HUES6 (cell line): ENCODE measurements at regions not wholly inside any gene's neighbourhood (a gene's known extent, or its start where the extent isn't known, plus 50 kb on each side); places are given as distances from the start of the nearest gene placed in this dataset.

Experiments used
- H3K27ac ChIP-seq: 2 replicates; pipeline ENCODE4 v1.7.0; 2013; ENCODE audit warnings: low read depth, mild to moderate bottlenecking, low read length, inconsistent platforms
- H3K27me3 ChIP-seq: 2 replicates; pipeline ENCODE4 v1.6.1; 2013; ENCODE audit warnings: low read length; ENCODE audit not compliant: control insufficient read depth, insufficient read depth
- H3K36me3 ChIP-seq: 2 replicates; pipeline ENCODE4 v1.6.1; 2013; ENCODE audit warnings: low read length; ENCODE audit not compliant: control insufficient read depth, insufficient read depth
- H3K4me1 ChIP-seq: 2 replicates; pipeline ENCODE4 v1.6.1; 2013; ENCODE audit warnings: low read length; ENCODE audit not compliant: control insufficient read depth, insufficient read depth
- H3K4me3 ChIP-seq: 2 replicates; pipeline ENCODE4 v1.5.1; 2013; ENCODE audit warnings: low read depth, low read length
- H3K9ac ChIP-seq: one replicate; pipeline ENCODE4 v1.6.1; 2013; ENCODE audit warnings: mild to moderate bottlenecking, low read length
- H3K9me3 ChIP-seq: 2 replicates; pipeline ENCODE4 v1.6.1; 2013; ENCODE audit warnings: low read depth, low read length; ENCODE audit not compliant: control insufficient read depth, insufficient read depth

GRCh38 chr1:60896701-60897363, 185.5 kb upstream of the NFIA start:
- Histone ChIP-seq H3K4me1 (peaks cover 29% of the 10 kb centered on the region), H3K27ac (no peak overlapping the region), H3K4me3 (no peak overlapping the region), H3K36me3 (no peaks in the 10 kb centered on the region), H3K9ac (no peak overlapping the region), H3K27me3 (no peaks in the 10 kb centered on the region), H3K9me3 (no peaks in the 10 kb centered on the region)

- H3K27me3 ChIP-seq: no peaks in the 10 kb centered on the region
- H3K27ac ChIP-seq: no peak overlapping the region
- H3K36me3 ChIP-seq: no peaks in the 10 kb centered on the region
- no peak overlapping the region for H3K9ac ChIP-seq
- H3K4me3 ChIP-seq: no peak overlapping the region
- H3K9me3 ChIP-seq: no peaks in the 10 kb centered on the region
- H3K4me1 ChIP-seq: peaks cover 38% of the 10 kb centered on the region
Observed at GRCh38 chr1:60895701-60896100, 186.7 kb upstream of the NFIA start.

- Histone ChIP-seq H3K4me3 (no peak overlapping the region), H3K4me1 (peaks cover 42% of the 10 kb centered on the region), H3K27ac (no peak overlapping the region), H3K9me3 (no peaks in the 10 kb centered on the region), H3K9ac (no peak overlapping the region), H3K27me3 (no peaks in the 10 kb centered on the region), H3K36me3 (no peaks in the 10 kb centered on the region)
Observed at GRCh38 chr1:60895252-60895651, 187.1 kb upstream of the NFIA start.

DNA sequence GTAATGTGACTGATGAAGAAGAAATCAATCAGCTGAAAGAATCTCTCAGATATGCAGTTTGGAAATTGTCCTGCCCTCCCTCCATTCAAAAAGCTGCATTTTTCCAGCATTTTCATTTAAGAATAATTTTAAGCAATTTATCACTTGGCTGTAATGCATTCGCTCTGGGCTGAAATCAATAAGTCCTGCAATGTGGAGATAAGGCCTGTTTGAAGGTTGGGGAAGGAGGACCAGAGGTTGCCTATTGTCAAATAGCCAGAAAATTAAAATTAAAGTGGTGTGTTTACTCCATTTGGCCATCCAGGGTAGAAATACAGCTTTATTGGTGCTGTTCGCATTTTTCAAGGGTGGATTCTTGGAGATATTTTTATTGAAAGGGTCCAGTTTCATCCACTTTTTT, 187.6 kb upstream of the NFIA start:
- H3K27ac ChIP-seq: no peak overlapping the region
- H3K4me1 ChIP-seq: peaks cover 43% of the 10 kb centered on the region
- no peaks in the 10 kb centered on the region for H3K9me3 ChIP-seq
- H3K27me3 ChIP-seq: no peaks in the 10 kb centered on the region
- no peaks in the 10 kb centered on the region for H3K36me3 ChIP-seq
- no peak overlapping the region for H3K9ac ChIP-seq
- H3K4me3 ChIP-seq: no peak overlapping the region

- Histone ChIP-seq H3K36me3 (no peaks in the 10 kb centered on the region), H3K9ac (no peak overlapping the region), H3K9me3 (no peaks in the 10 kb centered on the region), H3K27ac (no peak overlapping the region), H3K4me1 (peaks cover 43% of the 10 kb centered on the region), H3K27me3 (no peaks in the 10 kb centered on the region), H3K4me3 (no peak overlapping the region)
Observed at GRCh38 chr1:60894130-60894529, 188.2 kb upstream of the NFIA start.

DNA sequence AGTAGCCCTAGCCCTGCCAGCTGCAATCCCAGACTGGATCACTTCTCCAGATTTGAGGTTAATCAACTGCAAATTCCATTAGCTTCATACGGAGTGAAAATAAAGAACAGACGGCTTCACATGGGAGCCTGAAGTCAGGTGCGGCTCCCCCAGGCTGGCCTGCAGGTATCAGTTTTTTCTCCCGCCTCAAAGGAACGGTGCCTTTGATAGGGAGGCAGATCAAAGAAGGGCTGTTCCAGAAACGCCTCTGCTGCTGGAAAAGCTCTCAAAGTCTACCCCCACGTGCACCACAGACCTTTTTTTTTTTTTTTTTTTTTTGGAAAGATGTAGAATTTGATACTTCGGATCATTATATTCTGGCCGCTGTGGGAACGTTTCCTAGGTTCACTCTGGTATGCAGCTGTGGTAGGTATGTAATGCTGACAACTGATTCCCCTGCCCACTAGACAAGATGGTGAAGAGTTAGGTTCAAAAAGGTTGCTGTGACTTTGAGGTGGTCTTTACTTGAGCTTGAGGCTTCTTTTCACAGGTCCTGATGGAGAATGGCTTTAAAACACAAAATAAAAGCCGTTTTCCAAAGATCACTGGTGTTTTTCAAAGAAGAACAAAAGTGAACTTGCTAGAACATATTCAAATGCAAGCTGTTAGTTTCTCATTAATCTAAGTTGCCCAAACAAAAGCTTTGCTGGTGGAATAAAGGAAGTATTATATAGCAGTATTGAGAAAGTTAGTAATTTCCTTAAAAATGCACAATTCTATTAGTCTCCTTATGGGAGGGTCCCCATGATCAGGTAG, 189.0 kb upstream of the NFIA start:
- Histone ChIP-seq H3K4me3 (no peak overlapping the region), H3K36me3 (no peaks in the 10 kb centered on the region), H3K27me3 (no peaks in the 10 kb centered on the region), H3K9ac (no peak overlapping the region), H3K4me1 (peaks cover 43% of the 10 kb centered on the region), H3K27ac (no peak overlapping the region), H3K9me3 (no peaks in the 10 kb centered on the region)

DNA sequence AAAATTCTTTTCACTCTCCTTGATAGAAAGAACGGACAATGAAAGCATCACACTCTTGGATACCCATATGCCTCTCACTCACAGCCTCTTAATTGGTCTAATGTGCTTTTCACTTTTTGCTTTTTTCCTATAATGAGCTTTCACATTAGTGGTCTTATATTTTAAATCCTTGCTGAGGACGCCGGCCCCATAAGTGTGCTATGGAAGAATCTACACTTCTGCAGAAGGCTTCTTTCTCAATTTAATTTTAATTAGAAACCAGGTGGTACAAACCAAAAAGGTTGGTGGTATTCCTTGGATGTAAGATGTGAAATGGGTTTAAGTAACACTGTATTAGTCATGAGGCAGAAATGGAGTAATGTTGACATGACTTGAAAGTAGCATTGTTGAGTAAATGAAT, 190.6 kb upstream of the NFIA start:
- Histone ChIP-seq H3K4me3 (no peak overlapping the region), H3K9me3 (no peaks in the 10 kb centered on the region), H3K36me3 (no peaks in the 10 kb centered on the region), H3K27ac (no peak overlapping the region), H3K4me1 (peaks cover 52% of the 10 kb centered on the region), H3K9ac (no peak overlapping the region), H3K27me3 (no peaks in the 10 kb centered on the region)

DNA sequence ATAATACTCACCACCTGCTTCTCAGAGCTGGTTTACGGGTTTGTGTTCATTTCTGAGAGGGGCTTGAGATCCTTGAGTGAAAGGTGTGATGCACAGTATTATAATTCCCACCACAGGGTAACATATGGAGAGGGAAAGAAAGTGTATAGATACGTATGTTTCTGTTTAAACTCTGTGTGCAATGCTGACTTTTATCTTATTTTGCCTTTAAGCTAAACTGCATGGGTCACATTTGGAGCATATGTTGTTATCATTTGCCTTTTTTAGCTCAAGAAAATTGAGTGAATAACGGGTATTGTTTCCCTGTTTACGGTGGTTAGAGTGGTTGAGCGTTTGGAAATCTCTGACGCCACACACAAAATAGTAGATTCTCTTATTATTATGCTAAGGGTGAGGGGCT, 191.1 kb upstream of the NFIA start:
- H3K4me3 ChIP-seq: no peak overlapping the region
- H3K27me3 ChIP-seq: no peaks in the 10 kb centered on the region
- no peaks in the 10 kb centered on the region for H3K9me3 ChIP-seq
- no peak overlapping the region for H3K9ac ChIP-seq
- no peaks in the 10 kb centered on the region for H3K36me3 ChIP-seq
- peaks cover 57% of the 10 kb centered on the region for H3K4me1 ChIP-seq
- H3K27ac ChIP-seq: no peak overlapping the region

DNA sequence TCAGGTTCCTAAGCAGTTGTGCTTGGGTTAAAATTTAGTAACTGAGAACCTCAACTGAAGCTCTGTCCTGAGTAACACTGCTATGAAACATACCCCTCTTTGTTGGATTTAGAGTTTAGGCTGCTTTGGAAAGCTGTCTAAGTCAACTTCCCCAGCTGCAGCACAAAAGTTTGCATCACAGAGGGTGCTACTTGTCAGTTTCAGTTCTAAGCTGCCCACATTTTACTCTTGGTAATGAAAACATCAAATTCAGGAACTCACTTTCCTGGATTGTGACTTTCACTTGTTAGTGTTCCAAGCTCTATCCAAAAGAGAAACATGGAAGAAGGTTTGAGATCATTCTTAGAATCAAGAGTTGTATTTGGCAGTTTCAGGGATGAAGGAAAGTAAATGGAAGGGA, 191.7 kb upstream of the NFIA start:
- Histone ChIP-seq H3K9me3 (no peaks in the 10 kb centered on the region), H3K27ac (no peak overlapping the region), H3K27me3 (no peaks in the 10 kb centered on the region), H3K4me1 (peaks cover 62% of the 10 kb centered on the region), H3K36me3 (no peaks in the 10 kb centered on the region), H3K9ac (no peak overlapping the region), H3K4me3 (no peak overlapping the region)

DNA sequence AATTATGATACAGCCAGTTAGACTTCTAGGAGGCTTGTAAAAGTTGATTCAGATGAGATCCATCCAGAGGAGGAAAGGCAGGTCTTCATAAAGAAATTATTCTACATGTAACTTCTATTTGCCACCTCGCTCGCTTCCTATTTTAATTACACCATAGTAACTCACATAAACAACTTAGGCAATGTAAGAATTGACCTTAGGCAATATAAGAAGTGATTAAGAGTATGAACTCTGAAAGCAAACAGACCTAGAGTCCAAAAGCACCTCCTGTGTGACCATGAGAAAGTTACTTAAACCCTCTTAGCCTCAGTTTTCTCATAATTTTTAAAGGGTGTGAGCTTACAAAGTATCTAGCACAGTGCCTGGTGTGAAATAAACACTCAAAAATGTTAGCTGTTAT, 192.7 kb upstream of the NFIA start:
- H3K9me3 ChIP-seq: no peaks in the 10 kb centered on the region
- no peaks in the 10 kb centered on the region for H3K36me3 ChIP-seq
- no peak overlapping the region for H3K4me3 ChIP-seq
- no peaks in the 10 kb centered on the region for H3K27me3 ChIP-seq
- H3K9ac ChIP-seq: no peak overlapping the region
- H3K4me1 ChIP-seq: peaks cover 63% of the 10 kb centered on the region
- H3K27ac ChIP-seq: no peak overlapping the region

DNA sequence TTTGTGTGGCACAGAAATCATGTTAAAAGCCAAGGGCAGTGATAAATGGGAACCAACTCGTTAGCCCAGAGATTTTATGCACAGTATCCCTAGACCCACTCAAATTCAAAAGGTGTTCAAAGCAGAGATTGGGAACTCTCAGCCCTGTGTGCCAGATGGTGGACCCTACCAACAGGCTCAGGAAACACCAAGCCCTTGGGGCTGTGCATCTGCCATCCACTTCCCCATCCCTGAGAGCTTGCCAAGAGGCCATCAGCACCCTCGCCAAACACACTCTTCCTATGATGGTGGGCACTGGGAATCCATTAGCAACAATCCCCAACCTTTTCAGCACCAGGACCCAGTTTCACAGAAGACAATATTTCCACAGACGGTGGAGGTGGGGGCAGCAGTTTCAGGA, 194.2 kb upstream of the NFIA start:
- Histone ChIP-seq H3K4me1 (peaks cover 47% of the 10 kb centered on the region), H3K36me3 (no peaks in the 10 kb centered on the region), H3K27ac (no peak overlapping the region), H3K9me3 (no peaks in the 10 kb centered on the region), H3K9ac (no peak overlapping the region), H3K4me3 (no peak overlapping the region), H3K27me3 (no peaks in the 10 kb centered on the region)
